Colonic mucosa (tissue), 4 donors: ENCODE measurements at regions not wholly inside any gene's neighbourhood (a gene's known extent, or its start where the extent isn't known, plus 50 kb on each side); places are given as distances from the start of the nearest gene placed in this dataset.
A peak's percentile ranks its signal among the peaks of the same experiment; 100 is the strongest.

ENCODE experiments used
- DNase-seq: peaks from one replicate; pipeline ENCODE4 v3.0.0-alpha.2; 2020
- H3K27ac ChIP-seq: fragments of 200-600 bp; one replicate; pipeline ENCODE4 v1.8.0; 2021
- H3K27me3 ChIP-seq: fragments of 200-600 bp; one replicate; pipeline ENCODE4 v1.8.0; 2021
- H3K36me3 ChIP-seq: fragments of 200-600 bp; one replicate; pipeline ENCODE4 v1.8.0; 2021
- H3K4me1 ChIP-seq: fragments of 200-600 bp; one replicate; pipeline ENCODE4 v1.8.0; 2021; ENCODE audit warnings: mild to moderate bottlenecking
- H3K4me3 ChIP-seq: fragments of 200-600 bp; one replicate; pipeline ENCODE4 v1.8.0; 2021
- H3K9ac ChIP-seq, 2 donors: one replicate each; pipeline ENCODE4 v1.7.0; 2013; ENCODE audit warnings: control low read depth in 2 of 2, low read depth in 2 of 2, low read length in 2 of 2
- H3K9me3 ChIP-seq: fragments of 200-600 bp; one replicate; pipeline ENCODE4 v1.8.0; 2021
- intact Hi-C: fragments of 100-400 bp; cut with DNase I; formaldehyde crosslinking; loops from one replicate; pipeline ENCODE4 v1.14.1; 2022
- TF ChIP-seq, protein P1 (sequence below): fragments of 200-600 bp; IDR thresholded peaks from one replicate; pipeline ENCODE4 v1.8.0; 2022; ENCODE audit warnings: antibody characterized with exemption, mild to moderate bottlenecking
- donor health status: healthy.
- donor health status: DM: no; HTN: no; CAD: no.
- donor health status: DM: no; HTN: no; CAD: no.

DNA sequence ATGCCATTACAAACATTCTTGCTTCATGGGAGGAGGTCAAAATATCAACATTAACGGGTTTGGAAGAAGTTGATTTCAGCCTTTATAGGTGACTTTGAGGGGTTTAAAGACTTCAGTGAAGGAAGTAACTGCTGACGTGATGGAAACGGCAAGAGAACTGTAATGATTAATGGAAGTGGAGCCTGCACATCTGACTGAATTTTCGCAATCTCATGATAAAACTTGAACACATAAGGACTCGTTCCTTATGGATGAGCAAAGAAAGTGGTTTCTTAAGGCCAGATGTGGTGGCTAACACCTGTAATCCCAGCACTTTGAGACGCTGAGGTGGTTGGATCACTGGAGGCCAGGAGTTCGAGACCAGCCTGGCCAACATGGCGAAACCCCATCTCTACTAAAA is 226.1 kb downstream of the BCAS1 start:
- H3K9ac ChIP-seq: no peak overlapping the region

DNA sequence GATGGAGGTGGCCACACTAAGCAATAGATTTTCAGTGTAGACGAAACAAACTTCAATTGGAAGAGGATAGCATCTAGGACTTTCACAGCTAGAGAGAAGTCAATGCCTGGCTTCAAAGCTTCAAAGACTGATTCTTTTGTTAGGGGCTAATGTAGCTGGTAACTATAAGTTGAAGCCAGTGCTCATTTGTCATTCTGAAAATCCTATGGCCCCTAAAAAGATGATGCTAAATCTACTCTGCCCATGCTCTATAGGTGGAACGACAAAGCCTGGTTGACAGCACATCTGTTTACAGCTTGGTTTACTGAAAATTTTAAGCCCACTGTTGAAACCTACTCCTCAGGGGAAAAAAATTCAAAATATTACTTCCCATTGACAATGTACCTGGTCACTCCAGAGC is 226.7 kb downstream of the BCAS1 start:
- Histone ChIP-seq H3K36me3 (no peaks in the 10 kb centered on the region), H3K4me3 (no peak overlapping the region), H3K27ac (no peak overlapping the region), H3K27me3 (no peaks in the 10 kb centered on the region), H3K9ac (no peak overlapping the region), H3K9me3 (no peaks in the 10 kb centered on the region), H3K4me1 (peaks cover 9% of the 10 kb centered on the region)
- intact Hi-C loops: no loop called here
- TF ChIP-seq, protein P1, sequence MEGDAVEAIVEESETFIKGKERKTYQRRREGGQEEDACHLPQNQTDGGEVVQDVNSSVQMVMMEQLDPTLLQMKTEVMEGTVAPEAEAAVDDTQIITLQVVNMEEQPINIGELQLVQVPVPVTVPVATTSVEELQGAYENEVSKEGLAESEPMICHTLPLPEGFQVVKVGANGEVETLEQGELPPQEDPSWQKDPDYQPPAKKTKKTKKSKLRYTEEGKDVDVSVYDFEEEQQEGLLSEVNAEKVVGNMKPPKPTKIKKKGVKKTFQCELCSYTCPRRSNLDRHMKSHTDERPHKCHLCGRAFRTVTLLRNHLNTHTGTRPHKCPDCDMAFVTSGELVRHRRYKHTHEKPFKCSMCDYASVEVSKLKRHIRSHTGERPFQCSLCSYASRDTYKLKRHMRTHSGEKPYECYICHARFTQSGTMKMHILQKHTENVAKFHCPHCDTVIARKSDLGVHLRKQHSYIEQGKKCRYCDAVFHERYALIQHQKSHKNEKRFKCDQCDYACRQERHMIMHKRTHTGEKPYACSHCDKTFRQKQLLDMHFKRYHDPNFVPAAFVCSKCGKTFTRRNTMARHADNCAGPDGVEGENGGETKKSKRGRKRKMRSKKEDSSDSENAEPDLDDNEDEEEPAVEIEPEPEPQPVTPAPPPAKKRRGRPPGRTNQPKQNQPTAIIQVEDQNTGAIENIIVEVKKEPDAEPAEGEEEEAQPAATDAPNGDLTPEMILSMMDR: no peak
- no peak for DNase-seq

More for the DNA sequence above, 226.1 kb downstream of the BCAS1 start:
- Histone ChIP-seq H3K4me1 (peaks cover 9% of the 10 kb centered on the region), H3K27ac (no peak overlapping the region), H3K36me3 (no peaks in the 10 kb centered on the region), H3K9me3 (no peaks in the 10 kb centered on the region), H3K27me3 (no peaks in the 10 kb centered on the region), H3K4me3 (no peak overlapping the region)
- intact Hi-C loops: no loop called here
- no peak for DNase-seq
- TF ChIP-seq, protein P1: no peak

DNA sequence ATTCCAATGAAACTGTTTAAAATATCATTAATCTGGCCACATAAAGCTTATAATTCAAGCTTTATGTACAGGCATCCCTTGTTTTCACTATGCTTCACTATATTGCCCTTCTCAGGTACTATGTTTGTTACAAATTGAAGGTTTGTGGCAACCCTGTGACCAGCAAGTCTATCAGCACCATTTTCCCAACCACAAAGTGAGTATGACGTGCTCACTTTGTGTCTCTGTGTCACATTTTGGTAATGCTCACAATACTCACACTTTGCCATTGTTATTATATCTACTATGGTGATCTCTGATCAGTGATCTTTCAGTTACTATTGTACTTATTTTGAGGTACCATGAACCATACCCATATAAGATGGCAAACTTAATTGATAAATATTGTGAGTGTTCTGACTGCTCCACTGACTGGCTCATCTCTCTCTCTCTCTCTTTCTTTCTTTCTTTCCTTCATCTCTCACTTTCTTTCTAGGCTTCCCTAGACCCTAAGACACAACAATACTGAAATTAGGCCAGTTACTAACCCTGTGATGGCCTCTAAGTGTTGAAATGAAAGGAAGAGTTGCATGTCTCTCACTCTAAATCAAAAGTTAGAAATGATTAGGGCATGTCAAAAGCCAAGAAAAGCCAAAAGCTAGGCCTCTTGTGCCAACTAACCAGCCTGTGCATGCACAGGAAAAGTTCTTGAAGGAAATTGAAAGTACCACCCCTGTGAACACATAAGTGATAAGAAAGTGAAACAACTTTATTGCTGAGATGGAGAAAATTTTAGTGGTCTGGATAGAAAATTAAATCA is 227.9 kb downstream of the BCAS1 start:
- no peaks in the 10 kb centered on the region for H3K27me3 ChIP-seq
- H3K36me3 ChIP-seq: no peaks in the 10 kb centered on the region
- no peaks in the 10 kb centered on the region for H3K9me3 ChIP-seq
- TF ChIP-seq, protein P1: no peak
- intact Hi-C loops: no loop called here
- no peak for DNase-seq
- H3K9ac ChIP-seq: no peak overlapping the region
- H3K4me1 ChIP-seq: peaks cover 9% of the 10 kb centered on the region
- H3K4me3 ChIP-seq: no peak overlapping the region
- peak overlapping the region; percentile 42 for H3K27ac ChIP-seq

DNA sequence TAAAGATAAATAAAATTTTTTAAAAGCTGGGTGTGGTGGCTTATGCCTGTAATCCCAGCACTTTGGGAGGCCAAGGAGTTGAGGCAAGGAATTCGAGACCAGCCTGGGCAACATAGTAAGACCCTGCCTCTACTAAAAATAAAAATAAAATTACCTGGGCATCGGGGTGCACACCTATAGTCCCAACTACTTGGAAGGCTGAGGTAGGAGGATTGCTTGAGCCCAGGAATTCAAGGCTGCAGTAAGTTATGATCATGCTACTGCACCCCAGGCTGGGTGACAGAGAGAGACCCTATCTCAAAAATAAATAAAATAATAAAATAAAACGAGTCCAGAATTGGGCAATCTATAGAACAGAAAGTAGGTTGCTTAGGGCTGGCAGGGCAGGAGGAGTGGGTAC is 228.7 kb downstream of the BCAS1 start:
- Histone ChIP-seq H3K36me3 (no peaks in the 10 kb centered on the region), H3K27ac (peak overlapping the region; percentile 42), H3K4me3 (no peak overlapping the region), H3K27me3 (no peaks in the 10 kb centered on the region), H3K9ac (no peak overlapping the region), H3K9me3 (no peaks in the 10 kb centered on the region), H3K4me1 (peaks cover 9% of the 10 kb centered on the region)
- intact Hi-C loops: no loop called here
- TF ChIP-seq, protein P1: no peak
- DNase-seq: no peak

DNA sequence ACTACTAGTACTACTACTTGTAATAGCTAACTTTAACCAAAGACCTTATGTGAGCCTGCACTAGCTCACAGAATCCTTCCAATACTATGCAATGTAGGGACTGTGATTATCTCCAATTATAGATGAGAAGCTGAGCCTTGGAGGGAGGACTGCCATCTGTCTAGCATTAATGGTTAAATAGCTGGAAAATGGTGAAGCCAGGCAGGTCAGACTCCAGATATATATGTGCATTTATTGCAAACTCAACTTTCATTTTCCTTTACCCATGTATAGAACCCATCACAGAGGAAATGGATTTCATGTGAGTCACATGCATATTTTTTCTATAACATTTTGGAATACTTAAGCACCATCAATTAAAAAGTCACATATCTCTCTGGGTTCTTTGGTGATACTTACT is 229.9 kb downstream of the BCAS1 start:
- Histone ChIP-seq H3K4me3 (no peak overlapping the region), H3K9me3 (no peaks in the 10 kb centered on the region), H3K4me1 (peaks cover 9% of the 10 kb centered on the region), H3K36me3 (no peaks in the 10 kb centered on the region), H3K27me3 (no peaks in the 10 kb centered on the region), H3K27ac (peak overlapping the region; percentile 85), H3K9ac (no peak overlapping the region)
- DNase-seq: no peak
- TF ChIP-seq, protein P1: no peak
- intact Hi-C loops: no loop called here
